RWPE2 (cell line): ENCODE measurements at regions not wholly inside any gene's neighbourhood (a gene's known extent, or its start where the extent isn't known, plus 50 kb on each side); places are given as distances from the start of the nearest gene placed in this dataset.
A peak's percentile ranks its signal among the peaks of the same experiment; 100 is the strongest.

Experiments used
- ATAC-seq: fragments of 200-7000 bp; cut with Tn5 transposase; 3 replicates; pipeline ENCODE4 v1.9.1; 2021; ENCODE audit warnings: low read depth
- DNase-seq: peaks from one replicate; pipeline ENCODE4 v3.0.0-alpha.2; 2020; ENCODE audit warnings: low spot score
- H3K27ac ChIP-seq: fragments of 450-650 bp; 2 replicates; pipeline ENCODE4 v1.5.1; 2017; ENCODE audit warnings: mild to moderate bottlenecking; ENCODE audit not compliant: poor library complexity, severe bottlenecking
- H3K27me3 ChIP-seq: fragments of 250-450 bp; sonication (Bioruptor Pico); 2 replicates; pipeline ENCODE4 v1.5.1; 2021; ENCODE audit warnings: mild to moderate bottlenecking, moderate library complexity; ENCODE audit not compliant: insufficient read depth, poor library complexity, severe bottlenecking
- H3K36me3 ChIP-seq: fragments of 250-450 bp; sonication (Bioruptor Pico); 2 replicates; pipeline ENCODE4 v1.5.1; 2020; ENCODE audit warnings: low read depth, mild to moderate bottlenecking, moderate library complexity
- H3K4me1 ChIP-seq: fragments of 250-450 bp; sonication (Bioruptor Pico); 2 replicates; pipeline ENCODE4 v1.5.1; 2021; ENCODE audit warnings: mild to moderate bottlenecking, moderate library complexity; ENCODE audit not compliant: insufficient read depth, poor library complexity, severe bottlenecking
- H3K4me3 ChIP-seq: fragments of 250-450 bp; sonication (Bioruptor Pico); 2 replicates; pipeline ENCODE4 v1.5.1; 2021; ENCODE audit warnings: mild to moderate bottlenecking, moderate library complexity; ENCODE audit not compliant: severe bottlenecking
- H3K9me3 ChIP-seq: fragments of 250-450 bp; sonication (Bioruptor Pico); 2 replicates; pipeline ENCODE4 v1.5.1; 2021; ENCODE audit warnings: mild to moderate bottlenecking, moderate library complexity; ENCODE audit not compliant: severe bottlenecking
- CTCF ChIP-seq: fragments of 450-650 bp; IDR thresholded peaks from one replicate; pipeline ENCODE4 v1.5.1; 2017; ENCODE audit warnings: mild to moderate bottlenecking, moderate library complexity; ENCODE audit not compliant: poor library complexity, severe bottlenecking

- no peaks in the 10 kb centered on the region for H3K36me3 ChIP-seq
- TF ChIP-seq CTCF, result no peak
- no peaks in the 10 kb centered on the region for H3K27me3 ChIP-seq
- no peak for ATAC-seq
- no peaks in the 10 kb centered on the region for H3K9me3 ChIP-seq
- no peak overlapping the region for H3K4me3 ChIP-seq
- no peak overlapping the region for H3K27ac ChIP-seq
- no peak for DNase-seq
- peaks cover 13% of the 10 kb centered on the region for H3K4me1 ChIP-seq
Observed at GRCh38 chr1:217032715-217033367, 309.6 kb upstream of the ESRRG start.

- peak overlapping the region; percentile 79 for H3K27ac ChIP-seq
Observed at GRCh38 chr1:217029281-217030157, 306.3 kb upstream of the ESRRG start.

GRCh38 chr1:217027403-217028080, 304.3 kb upstream of the ESRRG start:
- DNase-seq, result no peak

More at GRCh38 chr1:217029281-217030157, 306.3 kb upstream of the ESRRG start:
- peak; percentile 29 for DNase-seq
- no peaks in the 10 kb centered on the region for H3K9me3 ChIP-seq
- H3K27me3 ChIP-seq, result no peaks in the 10 kb centered on the region
- peak; percentile 98 for ATAC-seq
- no peak overlapping the region for H3K4me3 ChIP-seq
- no peak for TF ChIP-seq CTCF
- no peaks in the 10 kb centered on the region for H3K36me3 ChIP-seq
- H3K4me1 ChIP-seq, result peaks cover 13% of the 10 kb centered on the region

GRCh38 chr1:217026531-217026930, 303.3 kb upstream of the ESRRG start:
- Histone ChIP-seq H3K9me3 (no peaks in the 10 kb centered on the region), H3K4me1 (peaks cover 13% of the 10 kb centered on the region), H3K27me3 (no peaks in the 10 kb centered on the region), H3K4me3 (no peak overlapping the region), H3K36me3 (no peaks in the 10 kb centered on the region), H3K27ac (no peak overlapping the region)
- DNase-seq, result no peak
- no peak for TF ChIP-seq CTCF
- no peak for ATAC-seq

More at GRCh38 chr1:217027403-217028080, 304.3 kb upstream of the ESRRG start:
- H3K27ac ChIP-seq, result no peak overlapping the region
- peaks cover 13% of the 10 kb centered on the region for H3K4me1 ChIP-seq
- TF ChIP-seq CTCF, result no peak
- H3K9me3 ChIP-seq, result no peaks in the 10 kb centered on the region
- ATAC-seq, result no peak
- H3K4me3 ChIP-seq, result no peak overlapping the region
- H3K27me3 ChIP-seq, result no peaks in the 10 kb centered on the region
- no peaks in the 10 kb centered on the region for H3K36me3 ChIP-seq
